ENCODE measurements at regions not wholly inside any gene's neighbourhood (a gene's known extent, or its start where the extent isn't known, plus 50 kb on each side); places are given as distances from the start of the nearest gene placed in this dataset.

- H3K27ac ChIP-seq = no peak overlapping the region
- TF ChIP-seq CTCF (IDR thresholded peaks at IDR 0.05) = no peak
- TF ChIP-seq ZFX (IDR thresholded peaks at IDR 0.05; ENCODE audit: borderline replicate concordance) = no peak
Measured at GRCh38 chr14:105876829-105877228, 350.4 kb downstream of the TMEM121 start.

DNA sequence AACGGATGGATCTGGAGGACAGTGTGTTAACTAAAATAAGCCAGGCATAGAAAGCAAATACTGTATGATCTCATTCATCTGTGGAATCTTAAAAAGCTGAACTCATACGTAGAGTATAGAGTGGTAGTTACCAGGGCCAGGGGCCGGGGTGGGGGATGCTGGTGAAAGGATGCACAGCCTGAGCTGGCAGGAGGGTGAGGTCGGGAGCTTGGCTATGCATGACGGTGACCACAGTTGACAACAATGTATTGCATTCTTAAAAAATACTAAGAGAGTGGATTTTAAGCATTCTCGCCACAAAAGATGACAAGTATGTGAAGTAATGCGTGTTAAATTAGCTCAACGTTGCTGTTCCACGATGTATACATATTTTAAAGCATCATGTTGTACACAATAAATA lies 351.3 kb downstream of the TMEM121 start:
- no peak overlapping the region for H3K27ac ChIP-seq
- TF ChIP-seq ZFX (IDR thresholded peaks at IDR 0.05; ENCODE audit: borderline replicate concordance) (no peak), CTCF (IDR thresholded peaks at IDR 0.05) (no peak)

DNA sequence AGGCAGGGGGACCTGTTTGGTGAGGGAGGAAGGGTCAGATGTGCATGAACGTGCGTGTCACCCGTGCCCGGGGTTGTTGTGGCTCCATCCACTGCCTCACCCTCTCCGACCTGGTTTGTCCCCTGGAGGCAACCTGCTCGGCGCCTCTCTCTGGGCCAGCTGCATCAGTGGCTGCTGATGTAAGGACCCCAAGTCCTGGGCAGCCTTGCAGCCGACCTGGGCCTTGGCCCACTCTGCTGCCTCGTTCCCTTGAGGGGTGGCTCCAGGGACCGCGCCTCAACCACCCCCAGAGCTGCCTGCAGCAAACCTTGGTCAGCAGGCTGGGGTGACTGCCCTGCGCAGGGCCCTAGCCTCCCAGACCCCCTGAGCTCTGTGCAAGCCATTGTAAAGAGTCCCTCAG lies 351.7 kb downstream of the TMEM121 start:
- no peak overlapping the region for H3K27ac ChIP-seq
- TF ChIP-seq ZFX (IDR thresholded peaks at IDR 0.05; ENCODE audit: borderline replicate concordance) = no peak
- TF ChIP-seq CTCF (IDR thresholded peaks at IDR 0.05) = no peak

- no peak overlapping the region for H3K27ac ChIP-seq
- TF ChIP-seq CTCF (IDR thresholded peaks at IDR 0.05) (no peak), ZFX (IDR thresholded peaks at IDR 0.05; ENCODE audit: borderline replicate concordance) (no peak)
Measured at GRCh38 chr14:105878554-105878953, 352.2 kb downstream of the TMEM121 start.

DNA sequence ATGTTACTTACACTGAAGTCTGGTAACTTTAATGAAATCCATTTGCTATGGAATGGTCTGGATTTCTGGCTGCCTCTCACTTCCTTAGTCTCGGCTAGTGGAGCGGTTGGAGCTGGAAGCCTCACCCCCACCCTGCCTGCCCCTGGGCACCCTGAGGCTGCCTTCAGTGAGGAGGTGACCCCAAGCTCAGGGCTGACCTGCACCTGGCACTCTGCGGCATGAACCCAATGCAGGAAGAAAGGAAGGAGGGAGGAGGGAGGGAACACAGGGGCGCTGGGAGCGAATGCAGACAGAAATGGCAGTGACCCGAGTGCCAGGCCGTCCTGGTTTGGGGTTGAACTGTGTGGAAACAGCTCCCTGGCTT lies 353.1 kb downstream of the TMEM121 start:
- TF ChIP-seq CTCF (IDR thresholded peaks at IDR 0.05) = no peak
- no peak for TF ChIP-seq ZFX (IDR thresholded peaks at IDR 0.05; ENCODE audit: borderline replicate concordance)
- no peak overlapping the region for H3K27ac ChIP-seq

- no peak overlapping the region for H3K27ac ChIP-seq
- TF ChIP-seq ZFX (IDR thresholded peaks at IDR 0.05; ENCODE audit: borderline replicate concordance) (no peak), CTCF (IDR thresholded peaks at IDR 0.05) (no peak)
Measured at GRCh38 chr14:105879867-105880561, 353.6 kb downstream of the TMEM121 start.

DNA sequence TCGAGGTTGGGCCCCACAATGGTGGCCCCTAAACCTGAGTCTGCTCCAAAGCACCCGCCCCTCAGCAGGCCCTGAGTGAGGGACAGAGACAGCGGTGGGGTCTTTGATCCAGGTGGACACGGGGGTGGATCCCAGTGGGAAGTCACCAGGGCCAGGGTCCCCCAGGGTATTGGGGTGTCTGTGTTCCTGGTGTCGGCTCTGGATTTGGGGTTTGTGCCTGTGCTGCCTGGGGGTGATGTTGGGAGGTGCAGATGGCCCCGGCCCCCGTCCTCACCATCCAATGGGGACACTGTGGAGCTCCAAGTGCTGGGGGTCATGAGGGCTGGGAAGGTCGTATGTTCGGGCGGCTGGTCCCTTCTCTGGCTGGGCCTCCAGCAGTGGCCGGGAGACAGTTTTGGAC lies 354.2 kb downstream of the TMEM121 start:
- no peak for TF ChIP-seq CTCF (IDR thresholded peaks at IDR 0.05)
- TF ChIP-seq ZFX (IDR thresholded peaks at IDR 0.05; ENCODE audit: borderline replicate concordance) = no peak
- no peak overlapping the region for H3K27ac ChIP-seq

All from 22Rv1 (cell line).